Pancreas (tissue), 10 donors: ENCODE measurements at regions not wholly inside any gene's neighbourhood (a gene's known extent, or its start where the extent isn't known, plus 50 kb on each side); places are given as distances from the start of the nearest gene placed in this dataset.
"Not testable (repeated sequence)": the region's sequence is repeated elsewhere in the genome, so short reads cannot be mapped to it uniquely, and the experiment has no call there.

Experiments used
- ATAC-seq, 4 donors: fragments of 200-7000 bp; cut with Tn5 transposase; one replicate each; pipeline versions ENCODE4 v1.8.0 to v1.9.1; 2020; ENCODE audit warnings: mild to moderate bottlenecking in 4 of 4, moderate library complexity in 4 of 4
- DNase-seq, 6 donors: peaks; one replicate each; pipeline ENCODE4 v3.0.0-alpha.2; 2020
- FAIRE-seq: peaks from 2 replicates; lab custom pipeline; 2012; peaks lifted over from hg19 to GRCh38; lab: Jason Lieb, UNC
- H3K27ac ChIP-seq, 4 donors: fragments of 200-600 bp; sonication (generic); 1 replicate in 3 of 4; 2 replicates in 1 of 4; pipeline versions ENCODE4 v1.5.0 to v1.8.0; 2020
- H3K27me3 ChIP-seq, 4 donors: fragments of 200-600 bp; one replicate each; pipeline ENCODE4 v1.8.0; 2021
- H3K36me3 ChIP-seq, 3 donors: fragments of 200-600 bp; sonication (generic) in 1 of 3; one replicate each; pipeline versions ENCODE4 v1.5.0 to v1.8.0; 2020 to 2021
- H3K4me1 ChIP-seq, 3 donors: fragments of 200-600 bp; one replicate each; pipeline ENCODE4 v1.8.0; 2021
- H3K4me3 ChIP-seq, 4 donors: fragments of 200-600 bp; sonication (generic) in 2 of 4; one replicate each; pipeline versions ENCODE4 v1.5.0 to v1.8.0; 2020 to 2021
- H3K9me3 ChIP-seq, 4 donors: fragments of 200-600 bp; one replicate each; pipeline ENCODE4 v1.8.0; 2021
- WGBS, 2 donors: extraction: QIAGEN DNeasy Blood & Tissue Kit; methylation state at CpG; one replicate each; pipeline ENCODE4 v1.1.7; 2013; 5-methylcytosine and 5-hydroxymethylcytosine counted together
- intact Hi-C, 3 donors: fragments of 100-400 bp; cut with DNase I; formaldehyde crosslinking; loops; one replicate each; pipeline versions ENCODE4 v1.11.1 to v1.14.2; 2022
- TF ChIP-seq, protein P1 (sequence below), 4 donors: fragments of 200-600 bp; sonication (generic) in 3 of 4; IDR thresholded peaks; one replicate each; pipeline versions ENCODE4 v1.5.0 to v1.8.0; 2021; ENCODE audit warnings: antibody characterized with exemption in 4 of 4
- donor health status: healthy with polysubstance abuse.
- donor health status: DM: no; HTN: no; CAD: no; lungs with moderate emphysema.
- donor health status: DM: no; HTN: no; CAD: no.
- donor health status: control.
- donor health status: control.
- donor health status: Bipolar disorder and iron deficiency.
- donor health status: DM: yes; HTN: yes; CAD: no.
- donor health status: DM: no; HTN: no; CAD: no.
- donor health status: DM: no; HTN: no; CAD: no.
- donor health status: DM: yes; HTN: yes; CAD: no.

DNA sequence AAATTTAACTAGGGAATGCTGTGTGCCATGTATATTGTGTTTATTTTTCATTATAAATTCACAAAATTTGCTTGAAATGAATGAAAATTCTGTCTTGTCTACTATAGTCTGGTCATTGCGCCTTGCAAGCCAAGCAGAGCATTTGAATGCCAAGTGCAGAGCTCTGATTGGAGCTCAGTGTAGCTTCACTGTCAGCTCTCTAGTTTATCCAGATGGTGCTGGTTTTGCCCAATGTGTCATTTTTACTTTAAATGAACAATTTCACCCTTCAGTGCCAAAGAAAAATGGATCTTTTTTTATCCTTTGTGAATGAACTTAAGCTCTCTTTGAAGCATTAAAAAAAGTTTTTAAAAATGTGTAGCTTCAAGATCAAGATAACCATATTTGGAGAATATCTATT lies 225.6 kb upstream of the CACNA2D1 start:
- TF ChIP-seq, protein P1, sequence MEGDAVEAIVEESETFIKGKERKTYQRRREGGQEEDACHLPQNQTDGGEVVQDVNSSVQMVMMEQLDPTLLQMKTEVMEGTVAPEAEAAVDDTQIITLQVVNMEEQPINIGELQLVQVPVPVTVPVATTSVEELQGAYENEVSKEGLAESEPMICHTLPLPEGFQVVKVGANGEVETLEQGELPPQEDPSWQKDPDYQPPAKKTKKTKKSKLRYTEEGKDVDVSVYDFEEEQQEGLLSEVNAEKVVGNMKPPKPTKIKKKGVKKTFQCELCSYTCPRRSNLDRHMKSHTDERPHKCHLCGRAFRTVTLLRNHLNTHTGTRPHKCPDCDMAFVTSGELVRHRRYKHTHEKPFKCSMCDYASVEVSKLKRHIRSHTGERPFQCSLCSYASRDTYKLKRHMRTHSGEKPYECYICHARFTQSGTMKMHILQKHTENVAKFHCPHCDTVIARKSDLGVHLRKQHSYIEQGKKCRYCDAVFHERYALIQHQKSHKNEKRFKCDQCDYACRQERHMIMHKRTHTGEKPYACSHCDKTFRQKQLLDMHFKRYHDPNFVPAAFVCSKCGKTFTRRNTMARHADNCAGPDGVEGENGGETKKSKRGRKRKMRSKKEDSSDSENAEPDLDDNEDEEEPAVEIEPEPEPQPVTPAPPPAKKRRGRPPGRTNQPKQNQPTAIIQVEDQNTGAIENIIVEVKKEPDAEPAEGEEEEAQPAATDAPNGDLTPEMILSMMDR (IDR thresholded peaks at IDR 0.05): no peak

DNA sequence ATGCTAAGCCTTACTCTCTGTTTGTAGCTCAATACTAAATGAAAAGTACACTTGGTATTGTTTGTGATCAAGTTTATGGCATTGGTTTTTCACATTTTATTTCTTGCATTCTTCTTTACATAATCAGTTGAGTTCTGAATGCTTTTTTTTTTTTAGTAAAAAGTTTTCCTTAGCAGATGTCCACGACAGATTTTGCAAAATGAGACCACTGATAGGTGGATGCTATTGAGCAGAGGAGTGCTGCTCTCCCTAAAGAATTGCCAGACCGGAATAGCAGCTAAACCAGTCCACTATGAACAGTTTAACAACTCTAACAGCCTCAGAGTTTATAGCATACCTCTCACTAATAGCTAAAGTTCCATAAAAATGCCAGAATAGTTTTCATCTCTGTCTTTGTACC lies 225.1 kb upstream of the CACNA2D1 start:
- DNase-seq (no peak), FAIRE-seq (no peak), ATAC-seq (no peak)
- TF ChIP-seq, protein P1 (IDR thresholded peaks at IDR 0.05): no peak
- Histone ChIP-seq H3K4me1 (no peaks in the 10 kb centered on the region), H3K36me3 (no peaks in the 10 kb centered on the region), H3K27me3 (no peaks in the 10 kb centered on the region), H3K27ac (no peak overlapping the region), H3K4me3 (no peak overlapping the region), H3K9me3 (no peaks in the 10 kb centered on the region)
- 42 to 59% methylated on average over 2 of the region's 2 CpGs for WGBS, 2 donors
- intact Hi-C loops: no loop called here

More for the DNA sequence above, 225.6 kb upstream of the CACNA2D1 start:
- no peak overlapping the region for H3K4me3 ChIP-seq
- 79 to 83% methylated on average over 1 of the region's 1 CpG for WGBS, 2 donors
- H3K27ac ChIP-seq: no peak overlapping the region
- H3K4me1 ChIP-seq: no peaks in the 10 kb centered on the region
- ATAC-seq: no peak
- intact Hi-C loops: no loop called here
- DNase-seq: no peak
- FAIRE-seq: no peak
- no peaks in the 10 kb centered on the region for H3K36me3 ChIP-seq
- H3K27me3 ChIP-seq: no peaks in the 10 kb centered on the region
- H3K9me3 ChIP-seq: no peaks in the 10 kb centered on the region

GRCh38 chr7:82665966-82666507 lies 222.5 kb upstream of the CACNA2D1 start:
- intact Hi-C loops: no loop called here
- ATAC-seq (no peak), DNase-seq (no peak), FAIRE-seq (no peak)
- Histone ChIP-seq H3K4me3 (no peak overlapping the region), H3K36me3 (no peaks in the 10 kb centered on the region), H3K4me1 (no peaks in the 10 kb centered on the region), H3K27me3 (no peaks in the 10 kb centered on the region), H3K27ac (no peak overlapping the region), H3K9me3 (no peaks in the 10 kb centered on the region)
- WGBS, 2 donors: 43 to 46% methylated on average over 5 of the region's 5 CpGs
- TF ChIP-seq, protein P1 (IDR thresholded peaks at IDR 0.05): no peak

- DNase-seq: no peak
- Histone ChIP-seq H3K9me3 (no peaks in the 10 kb centered on the region), H3K4me3 (no peak overlapping the region), H3K27me3 (no peaks in the 10 kb centered on the region), H3K36me3 (no peaks in the 10 kb centered on the region), H3K4me1 (no peaks in the 10 kb centered on the region), H3K27ac (no peak overlapping the region)
- no peak for ATAC-seq
- TF ChIP-seq, protein P1 (IDR thresholded peaks at IDR 0.05): no peak
- 88 to 90% methylated on average over 1 of the region's 1 CpG for WGBS, 2 donors
- no peak for FAIRE-seq
- intact Hi-C loops: no loop called here
Measured at GRCh38 chr7:82655965-82656364, 212.4 kb upstream of the CACNA2D1 start.

GRCh38 chr7:82650095-82650494 lies 206.5 kb upstream of the CACNA2D1 start:
- H3K27ac ChIP-seq, H3K27me3 ChIP-seq, H3K9me3 ChIP-seq, H3K4me1 ChIP-seq, H3K36me3 ChIP-seq, ATAC-seq, H3K4me3 ChIP-seq, DNase-seq, intact Hi-C loops, FAIRE-seq: not testable (repeated sequence)
- 74 to 87% methylated on average over 10 of the region's 10 CpGs for WGBS, 2 donors
